HEK293 (cell line): ENCODE measurements at regions not wholly inside any gene's neighbourhood (a gene's known extent, or its start where the extent isn't known, plus 50 kb on each side); places are given as distances from the start of the nearest gene placed in this dataset.

Experiments
- CTCF ChIA-PET: fragments of 350-600 bp; formaldehyde crosslinking; extraction: SDS; loops from one replicate; lab custom pipeline; 2021; ENCODE audit warnings: antibody characterized with exemption; lab: Yijun Ruan, JAX
- POLR2A ChIA-PET: fragments of 300-600 bp; formaldehyde crosslinking; extraction: SDS; loops from one replicate; lab custom pipeline; 2020; ENCODE audit warnings: antibody characterized with exemption, inconsistent platforms; lab: Yijun Ruan, JAX
- H3K27ac ChIP-seq: fragments of 200-500 bp; sonication (Bioruptor generic); 2 replicates; pipeline ENCODE4 v1.5.1; 2014; ENCODE audit warnings: low read depth, low read length, control low read depth, inconsistent platforms; ENCODE audit errors: extremely low read depth
- H3K36me3 ChIP-seq, 2 experiments: fragments of 200-500 bp in 1 of 2; sonication (Bioruptor generic) in 1 of 2; 1 replicate in 1 of 2; 2 replicates in 1 of 2; pipeline ENCODE4 v1.5.1; 2014 to 2017; ENCODE audit warnings: inconsistent platforms in 2 of 2, low read length in 2 of 2; ENCODE audit not compliant: control insufficient read depth in 2 of 2, insufficient read depth in 1 of 2
- H3K4me1 ChIP-seq: fragments of 200-500 bp; sonication (Bioruptor generic); 2 replicates; pipeline ENCODE4 v1.5.1; 2014; ENCODE audit warnings: mild to moderate bottlenecking, low read length, inconsistent platforms; ENCODE audit not compliant: control insufficient read depth, insufficient read depth
- H3K4me3 ChIP-seq: 2 replicates; pipeline ENCODE4 v1.5.1; 2011; ENCODE audit warnings: low read depth, mild to moderate bottlenecking, control low read depth, low read length, moderate library complexity
- H3K9me3 ChIP-seq: fragments of 200-500 bp; sonication (Bioruptor generic); 2 replicates; pipeline ENCODE4 v1.5.1; 2014; ENCODE audit warnings: low read depth, low read length, inconsistent platforms; ENCODE audit not compliant: control insufficient read depth, insufficient read depth
- BCL11B ChIP-seq: fragments of 450-650 bp; formaldehyde crosslinking; IDR thresholded peaks from 2 replicates; pipeline ENCODE4 v1.5.1; 2016; ENCODE audit warnings: low read depth, missing biosample characterization, missing genetic modification characterization
- ELK4 ChIP-seq: IDR thresholded peaks from 2 replicates; pipeline ENCODE4 v1.6.1; 2011; ENCODE audit warnings: mild to moderate bottlenecking, low read depth, low read length, borderline replicate concordance
- GFI1B ChIP-seq: fragments of 450-650 bp; formaldehyde crosslinking; IDR thresholded peaks from 2 replicates; pipeline ENCODE4 v1.5.1; 2016; ENCODE audit warnings: missing biosample characterization, missing genetic modification characterization
- MZF1 ChIP-seq: fragments of 450-650 bp; formaldehyde crosslinking; IDR thresholded peaks from 2 replicates; pipeline ENCODE4 v1.5.1; 2017; ENCODE audit warnings: missing biosample characterization, missing genetic modification characterization, borderline replicate concordance
- PBX3 ChIP-seq: sonication (generic); formaldehyde crosslinking; IDR thresholded peaks from 2 replicates; pipeline ENCODE4 v1.8.1; 2022; ENCODE audit warnings: mild to moderate bottlenecking, moderate library complexity, missing genetic modification reagents
- WT1 ChIP-seq: fragments of 450-650 bp; formaldehyde crosslinking; IDR thresholded peaks from 2 replicates; pipeline ENCODE4 v1.5.1; 2016; ENCODE audit warnings: missing biosample characterization, missing genetic modification characterization
- ZBTB17 ChIP-seq: fragments of 450-650 bp; formaldehyde crosslinking; IDR thresholded peaks from 2 replicates; pipeline ENCODE4 v1.5.1; 2016; ENCODE audit warnings: missing biosample characterization, missing genetic modification characterization
- ZBTB44 ChIP-seq: fragments of 450-650 bp; IDR thresholded peaks from 2 replicates; pipeline ENCODE4 v1.5.1; 2018; ENCODE audit warnings: missing biosample characterization, mild to moderate bottlenecking, missing genetic modification characterization
- ZBTB48 ChIP-seq: fragments of 450-650 bp; formaldehyde crosslinking; IDR thresholded peaks from 2 replicates; pipeline ENCODE4 v1.5.1; 2016; ENCODE audit warnings: missing biosample characterization, missing genetic modification characterization
- ZBTB6 ChIP-seq: fragments of 450-650 bp; formaldehyde crosslinking; IDR thresholded peaks from 2 replicates; pipeline ENCODE4 v1.5.1; 2017; ENCODE audit warnings: missing biosample characterization, missing genetic modification characterization
- ZNF184 ChIP-seq: fragments of 450-650 bp; IDR thresholded peaks from 2 replicates; pipeline ENCODE4 v1.5.1; 2018; ENCODE audit warnings: missing biosample characterization, mild to moderate bottlenecking, missing genetic modification characterization
- ZNF214 ChIP-seq: fragments of 450-650 bp; formaldehyde crosslinking; IDR thresholded peaks from 2 replicates; pipeline ENCODE4 v1.5.1; 2017; ENCODE audit warnings: missing biosample characterization, mild to moderate bottlenecking, missing genetic modification characterization, borderline replicate concordance
- ZNF274 ChIP-seq, 2 experiments: fragments of 200-500 bp in 1 of 2; fragments of 450-650 bp in 1 of 2; sonication (Bioruptor generic) in 1 of 2; formaldehyde crosslinking in 1 of 2; IDR thresholded peaks; 2 replicates each; pipeline versions ENCODE4 v1.5.1 to v1.6.1; 2014 to 2016; ENCODE audit warnings: borderline replicate concordance in 1 of 2, inconsistent platforms in 1 of 2, low read length in 1 of 2, missing biosample characterization in 1 of 2, missing genetic modification characterization in 1 of 2
- ZNF354C ChIP-seq: fragments of 450-650 bp; formaldehyde crosslinking; IDR thresholded peaks from 2 replicates; pipeline ENCODE4 v1.5.1; 2016; ENCODE audit warnings: missing biosample characterization, missing genetic modification characterization, low read depth, borderline replicate concordance
- ZNF449 ChIP-seq: fragments of 450-650 bp; formaldehyde crosslinking; IDR thresholded peaks from 2 replicates; pipeline ENCODE4 v1.5.1; 2017; ENCODE audit warnings: missing biosample characterization, mild to moderate bottlenecking, missing genetic modification characterization, moderate library complexity
- ZNF513 ChIP-seq: fragments of 450-650 bp; IDR thresholded peaks from 2 replicates; pipeline ENCODE4 v1.5.1; 2018; ENCODE audit warnings: missing biosample characterization, missing genetic modification characterization
- ZNF521 ChIP-seq: fragments of 450-650 bp; formaldehyde crosslinking; IDR thresholded peaks from 2 replicates; pipeline ENCODE4 v1.5.1; 2017; ENCODE audit warnings: missing biosample characterization, mild to moderate bottlenecking, missing genetic modification characterization
- ZNF585B ChIP-seq: fragments of 450-650 bp; formaldehyde crosslinking; IDR thresholded peaks from 2 replicates; pipeline ENCODE4 v1.5.1; 2016; ENCODE audit warnings: missing biosample characterization, missing genetic modification characterization
- ZNF596 ChIP-seq: fragments of 450-650 bp; IDR thresholded peaks from 2 replicates; pipeline ENCODE4 v1.5.0; 2018; ENCODE audit warnings: missing biosample characterization, mild to moderate bottlenecking, missing genetic modification characterization, moderate library complexity
- ZNF610 ChIP-seq: fragments of 450-650 bp; formaldehyde crosslinking; IDR thresholded peaks from 2 replicates; pipeline ENCODE4 v1.5.1; 2016; ENCODE audit warnings: missing biosample characterization, missing genetic modification characterization, borderline replicate concordance
- ZNF707 ChIP-seq: fragments of 450-650 bp; formaldehyde crosslinking; IDR thresholded peaks from 2 replicates; pipeline ENCODE4 v1.5.1; 2016; ENCODE audit warnings: missing biosample characterization, missing genetic modification characterization
- ZNF768 ChIP-seq: fragments of 450-650 bp; formaldehyde crosslinking; IDR thresholded peaks from 2 replicates; pipeline ENCODE4 v1.5.1; 2018; ENCODE audit warnings: missing biosample characterization, mild to moderate bottlenecking, missing genetic modification characterization
- ZSCAN5A ChIP-seq: fragments of 450-650 bp; formaldehyde crosslinking; IDR thresholded peaks from 2 replicates; pipeline ENCODE4 v1.5.1; 2016; ENCODE audit warnings: missing biosample characterization, missing genetic modification characterization

- Histone ChIP-seq H3K4me3 (no peak overlapping the region), H3K27ac (no peak overlapping the region), H3K36me3 (no peaks in the 10 kb centered on the region), H3K4me1 (no peaks in the 10 kb centered on the region), H3K9me3 (no peaks in the 10 kb centered on the region)
- CTCF ChIA-PET = no interaction called here
- POLR2A ChIA-PET = no interaction called here
- TF ChIP-seq ZNF610 (tag by site-specific recombination) (no peak), MZF1 (tag by site-specific recombination) (no peak), ZNF513 (no peak), PBX3 (CRISPR knock-in tag) (no peak), ZBTB17 (tag by site-specific recombination) (no peak), ELK4 (no peak), WT1 (tag by site-specific recombination) (no peak), ZNF521 (tag by site-specific recombination) (no peak), ZBTB44 (tag by site-specific recombination) (no peak), ZNF707 (tag by site-specific recombination) (no peak), ZNF274 (IDR thresholded peaks at IDR 0.05; ENCODE audit: low read length) (no peak), ZNF274 (tag by site-specific recombination; IDR thresholded peaks at IDR 0.05; ENCODE audit: borderline replicate concordance) (no peak), ZNF768 (tag by site-specific recombination) (no peak), ZNF214 (tag by site-specific recombination) (no peak), ZBTB48 (tag by site-specific recombination) (no peak), ZBTB6 (no peak), ZNF184 (tag by site-specific recombination) (no peak), BCL11B (no peak), ZNF585B (no peak)
Observed at GRCh38 chr4:117889978-117890377, 144.3 kb upstream of the NDST3 start.

GRCh38 chr4:117893207-117893606 is 141.1 kb upstream of the NDST3 start:
- ChIA-PET POLR2A (interaction anchor here (0.7 kb wide), 1 partner anchor 10 kb away, joined by 4 read pairs; no protein-coding TSS in a partner anchor), CTCF (no interaction called here)
- no peak overlapping the region for H3K4me3 ChIP-seq
- no peaks in the 10 kb centered on the region for H3K9me3 ChIP-seq
- H3K4me1 ChIP-seq = no peaks in the 10 kb centered on the region
- H3K36me3 ChIP-seq = no peaks in the 10 kb centered on the region
- H3K27ac ChIP-seq = no peak overlapping the region
- TF ChIP-seq ZNF596 (tag by site-specific recombination) = no peak
- TF ChIP-seq ZNF449 (tag by site-specific recombination) = no peak
- no peak for TF ChIP-seq ZNF354C (tag by site-specific recombination)
- TF ChIP-seq ZSCAN5A (tag by site-specific recombination) = no peak
- TF ChIP-seq GFI1B (tag by site-specific recombination) = no peak
